ENCODE measurements at regions not wholly inside any gene's neighbourhood (a gene's known extent, or its start where the extent isn't known, plus 50 kb on each side); places are given as distances from the start of the nearest gene placed in this dataset.
"Not testable (repeated sequence)": the region's sequence is repeated elsewhere in the genome, so short reads cannot be mapped to it uniquely, and the experiment has no call there.

DNA sequence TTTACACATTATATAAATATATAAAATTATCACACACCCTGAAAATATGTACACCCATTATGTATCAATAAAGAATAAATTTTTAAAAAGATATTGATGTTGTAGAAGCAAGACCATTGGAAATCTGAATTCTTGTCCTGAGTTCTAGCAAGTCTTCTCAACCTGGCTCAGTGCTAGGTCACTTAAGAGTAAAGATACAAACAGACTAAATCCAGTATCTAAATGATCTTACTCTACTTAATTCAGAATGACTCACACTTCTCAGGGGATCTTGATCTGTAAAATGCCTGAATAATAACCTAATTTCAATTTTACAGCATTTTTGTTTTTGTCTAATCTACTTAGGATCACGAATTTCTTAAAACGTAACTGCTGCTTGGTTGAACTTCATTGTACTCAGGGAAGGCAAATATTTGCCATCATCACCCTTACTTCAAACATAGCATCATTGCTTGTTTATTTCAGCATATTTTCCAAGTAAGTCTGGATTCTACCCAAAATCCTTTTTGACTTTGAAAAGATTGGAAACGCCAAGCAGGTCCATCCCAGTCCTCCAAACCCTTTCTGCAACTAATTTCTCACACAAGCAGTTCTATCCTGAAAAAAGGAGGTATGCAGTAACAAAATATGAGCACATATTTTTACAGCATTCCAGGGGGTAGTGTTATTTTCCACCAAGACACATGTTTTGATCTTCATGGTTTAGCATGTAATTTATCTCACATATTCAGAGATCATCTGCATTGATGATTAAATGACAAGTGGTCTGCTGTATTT, 582.6 kb downstream of the PSAT1 start:
- no peak for DNase-seq

GRCh38 chr9:78881295-78881694, 584.4 kb downstream of the PSAT1 start:
- no peak for DNase-seq

- DNase-seq: no peak
Observed at GRCh38 chr9:78882481-78882880, 585.6 kb downstream of the PSAT1 start.

DNA sequence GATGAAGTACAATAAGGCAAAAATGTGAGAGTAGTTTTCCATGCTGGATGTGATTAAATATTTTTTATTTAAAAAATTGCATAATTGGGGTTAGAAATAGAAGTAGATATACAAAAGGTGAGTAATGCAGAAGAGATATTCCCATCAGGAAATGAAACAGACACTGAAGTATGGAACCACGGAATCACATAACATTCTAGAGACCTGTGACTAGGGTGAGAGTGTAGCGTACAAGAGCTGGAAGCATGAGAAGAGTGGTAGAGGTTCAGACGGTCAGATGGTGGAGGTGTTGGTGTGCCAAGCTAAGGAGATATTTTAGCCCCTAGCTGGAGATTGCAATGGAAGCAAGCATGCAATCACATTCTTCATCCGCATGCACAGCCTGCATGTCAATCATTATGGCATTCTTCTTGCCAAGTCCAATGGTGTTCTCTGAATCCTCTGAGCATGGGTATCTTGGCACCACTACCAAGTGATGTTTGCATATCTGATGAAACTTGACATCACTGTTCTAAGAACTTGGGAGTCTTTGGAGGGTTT, 587.8 kb downstream of the PSAT1 start:
- DNase-seq: no peak

DNA sequence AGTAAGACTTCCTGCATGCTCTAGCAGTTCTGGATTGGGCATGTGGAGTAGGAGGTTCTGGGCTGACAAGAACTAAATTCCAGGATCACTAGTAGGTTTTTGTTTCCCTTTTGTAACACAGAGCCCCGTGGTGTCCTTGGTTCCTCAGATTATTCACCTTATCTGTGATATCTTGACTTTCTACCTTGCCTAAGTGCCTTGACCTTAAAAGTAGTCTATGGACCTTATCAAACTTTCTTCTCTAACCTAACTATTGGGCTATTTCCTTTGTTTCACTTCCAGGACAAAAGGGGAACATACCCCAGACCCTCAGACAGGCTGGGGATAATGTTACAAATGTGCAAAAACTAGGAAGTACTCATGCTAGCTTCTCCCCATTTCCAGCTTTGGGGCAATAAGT, 595.3 kb downstream of the PSAT1 start:
- DNase-seq: peak; percentile 42

GRCh38 chr9:78892769-78893168, 595.8 kb downstream of the PSAT1 start:
- no peak for DNase-seq

DNA sequence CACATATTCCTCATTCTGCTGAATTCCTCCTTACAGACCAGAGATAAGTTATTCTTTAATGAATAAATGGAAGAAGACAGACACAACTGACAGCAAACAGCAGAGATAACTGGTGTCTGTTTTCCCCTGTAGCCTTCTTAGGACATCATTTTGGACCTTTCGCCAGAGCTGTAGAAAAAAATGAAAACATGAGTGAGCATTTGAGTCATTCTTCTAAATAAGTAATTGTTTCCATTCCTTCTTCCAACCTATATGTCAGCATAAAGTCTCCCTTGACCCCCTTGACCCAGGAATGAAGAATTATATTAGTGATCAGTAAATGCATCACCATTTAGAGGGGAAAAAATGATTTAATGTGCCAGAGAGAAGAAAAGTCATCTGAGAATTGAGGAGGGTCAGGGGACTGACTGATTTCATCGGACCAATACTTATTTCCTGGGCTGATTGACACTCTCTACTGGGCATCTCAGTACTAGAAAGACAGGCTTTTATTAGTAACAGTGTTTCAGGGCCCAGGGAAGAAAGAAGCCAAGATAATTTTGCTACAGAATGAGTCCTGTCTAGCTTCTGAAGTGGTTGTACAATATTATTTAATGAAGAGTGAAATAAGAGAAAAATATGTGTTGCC, 597.0 kb downstream of the PSAT1 start:
- no peak for DNase-seq

DNA sequence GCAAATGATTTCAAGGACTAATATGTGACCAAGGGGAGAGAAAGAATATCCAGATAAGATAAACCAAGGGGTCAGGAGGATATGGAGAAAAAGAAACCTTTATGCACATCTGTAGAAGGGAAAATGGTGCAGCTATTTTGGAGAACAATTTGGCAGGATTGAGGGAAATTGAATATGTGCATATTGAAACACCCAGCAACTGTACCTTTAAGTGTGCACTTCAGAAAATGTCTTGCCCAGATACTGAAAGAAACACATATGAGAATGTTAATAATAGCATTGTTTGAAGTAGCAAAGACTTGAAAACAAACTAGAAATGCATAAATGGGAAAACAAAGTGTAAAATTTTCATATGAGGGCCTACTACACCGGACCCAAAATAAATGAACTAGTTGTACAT, 599.6 kb downstream of the PSAT1 start:
- DNase-seq: no peak

GRCh38 chr9:78898234-78898633, 601.3 kb downstream of the PSAT1 start:
- no peak for DNase-seq

DNA sequence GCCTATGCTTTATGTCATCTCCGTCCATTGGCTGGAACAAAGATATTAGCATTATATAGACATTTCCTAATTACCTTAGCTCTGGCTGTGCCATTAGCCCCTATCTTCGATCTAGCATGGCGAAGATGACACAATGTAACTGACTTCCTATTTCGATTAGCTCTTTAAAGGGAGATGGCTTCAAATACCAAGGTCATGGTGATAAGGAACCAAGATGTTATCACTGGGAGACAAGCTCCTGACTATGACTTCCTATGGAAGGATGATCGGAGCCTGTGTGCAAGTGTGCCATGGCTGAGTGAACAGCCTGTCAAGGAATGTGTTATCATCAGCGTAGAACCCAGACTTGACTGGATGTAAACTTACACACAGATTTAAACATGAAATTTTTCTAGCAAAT, 602.1 kb downstream of the PSAT1 start:
- no peak for DNase-seq

DNA sequence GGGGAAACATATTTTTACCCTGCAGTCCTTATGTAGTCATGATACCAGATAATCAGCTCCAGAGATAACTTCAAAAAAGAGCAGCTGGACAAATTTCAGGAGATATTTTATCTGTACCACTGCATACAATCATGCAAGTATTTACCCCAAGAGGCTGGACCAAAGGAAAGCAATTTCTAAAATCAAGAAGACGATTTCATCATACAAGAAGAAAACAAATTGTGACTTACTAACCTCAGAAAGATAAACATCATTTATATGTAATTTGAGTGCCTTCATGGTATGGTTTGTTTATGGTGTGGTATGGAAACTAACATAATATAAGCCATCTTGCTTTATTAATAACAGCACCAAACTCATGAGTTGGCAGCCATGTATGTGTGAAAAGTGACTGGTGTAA, 603.6 kb downstream of the PSAT1 start:
- DNase-seq: no peak

DNA sequence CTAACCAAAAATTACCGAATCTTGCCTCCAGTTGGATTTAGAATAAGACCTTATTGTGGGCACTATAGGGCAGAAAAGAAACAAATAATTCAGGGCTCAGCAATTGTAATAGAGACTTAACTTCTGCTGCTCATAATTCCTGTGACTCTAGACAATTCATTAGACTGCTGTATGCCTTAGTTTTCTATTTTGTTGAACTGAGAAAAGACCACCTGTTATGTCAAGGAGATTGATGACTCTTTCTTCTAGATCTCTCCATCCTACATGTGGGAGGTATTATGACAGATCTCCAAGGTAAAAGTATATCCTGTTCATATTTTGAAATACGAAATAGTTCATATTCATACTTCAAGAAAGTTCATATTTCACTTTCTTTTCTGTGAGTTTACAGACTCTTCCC, 605.1 kb downstream of the PSAT1 start:
- DNase-seq: no peak

DNA sequence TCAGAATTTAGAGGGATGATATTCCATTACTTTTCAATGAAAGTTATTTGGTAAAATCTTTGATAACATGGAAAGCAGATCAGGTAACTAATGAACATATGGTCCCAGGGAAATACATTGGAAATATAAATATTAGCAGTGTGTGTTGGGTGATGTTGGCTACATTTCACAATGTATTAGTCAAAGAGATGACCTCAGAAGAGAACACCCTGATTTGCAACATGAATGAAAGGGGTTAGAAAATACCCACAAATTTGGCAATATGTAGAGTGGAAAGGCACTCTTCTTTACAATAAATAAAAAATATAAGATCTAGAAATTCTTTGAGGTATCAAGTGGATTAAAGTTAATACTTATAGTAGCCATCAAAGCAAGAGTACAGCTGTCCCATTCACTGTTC, 606.7 kb downstream of the PSAT1 start:
- DNase-seq: no peak

DNA sequence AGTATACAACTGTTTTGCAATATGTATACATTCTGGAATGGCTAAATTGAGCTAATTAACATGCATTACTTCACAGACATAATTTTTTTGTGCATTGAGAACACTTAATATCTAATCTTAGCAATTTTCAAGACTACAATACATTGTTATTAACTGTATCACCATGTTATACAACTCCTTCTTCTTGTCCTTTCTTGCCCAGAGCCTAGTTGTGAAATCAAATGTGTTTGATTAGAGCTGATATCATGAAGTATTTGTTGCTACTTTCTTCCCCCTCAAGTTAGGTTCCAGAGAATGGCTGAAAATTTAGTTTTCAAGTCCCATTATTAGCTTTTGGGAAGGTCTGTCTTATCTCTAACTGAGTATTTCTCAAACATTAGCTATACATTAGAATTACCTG, 607.8 kb downstream of the PSAT1 start:
- DNase-seq: no peak

GRCh38 chr9:78905387-78905786, 608.5 kb downstream of the PSAT1 start:
- no peak for DNase-seq

GRCh38 chr9:78905986-78906755, 609.2 kb downstream of the PSAT1 start:
- DNase-seq: no peak

DNA sequence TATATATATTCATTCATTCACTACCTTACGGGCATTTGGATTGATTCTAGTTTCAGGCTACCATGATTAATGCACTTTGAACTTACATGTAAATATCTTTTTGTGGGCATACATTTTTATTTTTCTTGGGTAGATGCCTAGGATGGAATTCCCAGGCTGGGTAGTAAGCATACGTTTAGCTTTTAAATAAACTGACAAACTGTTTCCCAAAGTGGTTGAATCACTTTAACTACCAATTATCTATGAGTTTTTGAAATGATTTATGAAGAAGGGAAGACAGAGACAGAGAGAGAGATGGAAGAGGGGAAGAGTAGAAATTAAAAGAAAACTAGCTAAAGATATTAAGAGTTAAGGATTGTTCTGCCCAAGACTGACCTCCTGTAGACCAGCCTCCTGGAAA, 612.6 kb downstream of the PSAT1 start:
- no peak for DNase-seq

GRCh38 chr9:78916884-78917283, 620.0 kb downstream of the PSAT1 start:
- not testable (repeated sequence) for DNase-seq

- peak; percentile 62 for DNase-seq
Observed at GRCh38 chr9:78918976-78919375, 622.1 kb downstream of the PSAT1 start.

GRCh38 chr9:78919701-78920100, 622.8 kb downstream of the PSAT1 start:
- no peak for DNase-seq

GRCh38 chr9:78921341-78921740, 624.4 kb downstream of the PSAT1 start:
- DNase-seq: peak; percentile 56

DNA sequence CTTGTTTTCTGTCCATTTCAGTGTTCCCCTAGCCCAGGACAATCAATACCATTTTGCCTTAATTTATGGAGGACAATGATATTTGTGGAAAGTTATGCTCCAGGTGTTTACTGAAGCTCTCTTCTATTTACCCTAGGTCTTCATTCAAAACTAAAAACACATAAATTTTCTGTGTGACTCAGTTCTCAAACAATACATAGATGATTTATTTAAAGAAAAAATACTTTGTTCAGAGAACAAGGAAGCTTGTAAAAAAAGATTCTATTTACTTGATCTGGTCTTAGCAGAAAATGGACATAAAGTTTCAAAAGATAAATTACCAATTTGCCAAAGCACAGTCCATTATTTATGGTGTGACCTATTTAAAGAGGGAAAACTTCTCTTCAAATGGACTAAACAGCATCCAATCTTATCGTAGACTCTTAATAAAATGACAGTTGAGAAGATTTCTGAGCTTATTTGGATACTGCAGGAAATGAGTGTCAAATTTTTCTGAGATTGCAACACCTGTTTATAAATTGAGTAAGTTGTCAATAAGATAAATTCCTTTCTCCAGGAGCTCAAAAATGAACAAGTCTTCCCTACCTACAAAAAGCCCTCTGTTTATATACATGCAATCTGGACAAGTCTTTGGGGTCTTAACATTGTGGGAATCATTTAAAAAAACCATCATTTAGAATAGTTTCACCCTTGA, 627.2 kb downstream of the PSAT1 start:
- no peak for DNase-seq
